ENCODE measurements at regions not wholly inside any gene's neighbourhood (a gene's known extent, or its start where the extent isn't known, plus 50 kb on each side); places are given as distances from the start of the nearest gene placed in this dataset.
"Not testable (repeated sequence)": the region's sequence is repeated elsewhere in the genome, so short reads cannot be mapped to it uniquely, and the experiment has no call there.

DNA sequence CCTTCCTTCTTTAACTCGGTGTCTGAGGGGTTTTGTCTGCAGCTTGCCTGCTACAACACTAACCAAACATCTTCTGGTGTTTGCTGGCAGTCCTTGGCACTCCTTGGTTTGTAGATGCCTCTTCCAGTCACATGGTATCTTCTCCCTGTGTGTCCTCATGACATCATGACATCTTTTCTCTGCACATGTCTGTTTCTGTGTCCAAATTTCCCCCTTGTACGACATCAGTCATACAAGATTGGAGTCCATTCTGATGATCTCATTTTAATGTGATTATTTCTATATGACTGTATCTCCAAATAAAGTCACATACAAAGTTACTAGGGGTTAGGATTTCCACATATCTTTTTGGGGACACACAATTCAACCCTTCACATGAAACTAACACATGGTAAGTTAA is 152.3 kb upstream of the LRRN1 start:
- no peaks in the 10 kb centered on the region for H3K27me3 ChIP-seq (replicated peaks in 1 of 4; ENCODE audit: control extremely low read depth in 1 of 4, control insufficient read depth in 3 of 4, insufficient read depth in 4 of 4, low read length in 3 of 4)
- H4K20me1 ChIP-seq (ENCODE audit: control insufficient read depth, insufficient read depth, low read length, poor library complexity, severe bottlenecking) = no peaks in the 10 kb centered on the region
- ChIA-PET CTCF (no interaction called here), POLR2A (no interaction called here)
- Mint-ChIP-seq H3K4me3 (no peak overlapping the region), H3K27me3 (peaks cover 10% of the 10 kb centered on the region), H3K4me1 (peaks cover 6% of the 10 kb centered on the region), H3K9me3 (ENCODE audit: insufficient read depth) (no peaks in the 10 kb centered on the region), H3K27ac (no peak overlapping the region)
- TF ChIP-seq EZH2 (IDR thresholded peaks at IDR 0.05; ENCODE audit: borderline replicate concordance, insufficient read depth, low read depth, low read length, poor library complexity, severe bottlenecking) = no peak
- TF ChIP-seq, protein P1, sequence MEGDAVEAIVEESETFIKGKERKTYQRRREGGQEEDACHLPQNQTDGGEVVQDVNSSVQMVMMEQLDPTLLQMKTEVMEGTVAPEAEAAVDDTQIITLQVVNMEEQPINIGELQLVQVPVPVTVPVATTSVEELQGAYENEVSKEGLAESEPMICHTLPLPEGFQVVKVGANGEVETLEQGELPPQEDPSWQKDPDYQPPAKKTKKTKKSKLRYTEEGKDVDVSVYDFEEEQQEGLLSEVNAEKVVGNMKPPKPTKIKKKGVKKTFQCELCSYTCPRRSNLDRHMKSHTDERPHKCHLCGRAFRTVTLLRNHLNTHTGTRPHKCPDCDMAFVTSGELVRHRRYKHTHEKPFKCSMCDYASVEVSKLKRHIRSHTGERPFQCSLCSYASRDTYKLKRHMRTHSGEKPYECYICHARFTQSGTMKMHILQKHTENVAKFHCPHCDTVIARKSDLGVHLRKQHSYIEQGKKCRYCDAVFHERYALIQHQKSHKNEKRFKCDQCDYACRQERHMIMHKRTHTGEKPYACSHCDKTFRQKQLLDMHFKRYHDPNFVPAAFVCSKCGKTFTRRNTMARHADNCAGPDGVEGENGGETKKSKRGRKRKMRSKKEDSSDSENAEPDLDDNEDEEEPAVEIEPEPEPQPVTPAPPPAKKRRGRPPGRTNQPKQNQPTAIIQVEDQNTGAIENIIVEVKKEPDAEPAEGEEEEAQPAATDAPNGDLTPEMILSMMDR (IDR thresholded peaks at IDR 0.05) = no peak
- no peak overlapping the region for H3K4me3 ChIP-seq (ENCODE audit: control extremely low read depth in 1 of 5, extremely low read depth in 1 of 5, insufficient read depth in 1 of 5, low read depth in 2 of 5, low read length in 4 of 5)
- no peak overlapping the region for H3K4me2 ChIP-seq (replicated peaks; ENCODE audit: low read depth, low read length, poor library complexity, severe bottlenecking)
- no peak overlapping the region for H2AFZ ChIP-seq (ENCODE audit: insufficient read depth, low read depth, low read length, poor library complexity, severe bottlenecking)
- H3K9me3 ChIP-seq (ENCODE audit: control extremely low read depth in 1 of 3, control insufficient read depth in 2 of 3, insufficient read depth in 1 of 3, low read length in 2 of 3) = peaks cover 0 to 1% (median 0%) of the 10 kb centered on the region in 3 donors
- WGBS (ENCODE audit: insufficient coverage) = 88% methylated on average over 1 of the region's 2 CpGs
- H3K4me1 ChIP-seq (ENCODE audit: control insufficient read depth in 2 of 2, insufficient read depth in 2 of 2, low read length in 2 of 2) = no peaks in the 10 kb centered on the region
- DNase-seq (no peak), ATAC-seq (ENCODE audit: low read depth) (no peak)
- no peak overlapping the region for H3K9ac ChIP-seq (ENCODE audit: low read length)
- no peaks in the 10 kb centered on the region for H3K79me2 ChIP-seq (ENCODE audit: control insufficient read depth, insufficient read depth, low read length)
- H3K36me3 ChIP-seq (replicated peaks in 1 of 2; ENCODE audit: control extremely low read depth in 1 of 2, control insufficient read depth in 1 of 2, extremely low read depth in 1 of 2, insufficient read depth in 2 of 2, low read length in 1 of 2) = no peaks in the 10 kb centered on the region
- no peak overlapping the region for H3K27ac ChIP-seq (ENCODE audit: low read length in 2 of 2)
- intact Hi-C loops (cut with micrococcal nuclease) = no loop called here

DNA sequence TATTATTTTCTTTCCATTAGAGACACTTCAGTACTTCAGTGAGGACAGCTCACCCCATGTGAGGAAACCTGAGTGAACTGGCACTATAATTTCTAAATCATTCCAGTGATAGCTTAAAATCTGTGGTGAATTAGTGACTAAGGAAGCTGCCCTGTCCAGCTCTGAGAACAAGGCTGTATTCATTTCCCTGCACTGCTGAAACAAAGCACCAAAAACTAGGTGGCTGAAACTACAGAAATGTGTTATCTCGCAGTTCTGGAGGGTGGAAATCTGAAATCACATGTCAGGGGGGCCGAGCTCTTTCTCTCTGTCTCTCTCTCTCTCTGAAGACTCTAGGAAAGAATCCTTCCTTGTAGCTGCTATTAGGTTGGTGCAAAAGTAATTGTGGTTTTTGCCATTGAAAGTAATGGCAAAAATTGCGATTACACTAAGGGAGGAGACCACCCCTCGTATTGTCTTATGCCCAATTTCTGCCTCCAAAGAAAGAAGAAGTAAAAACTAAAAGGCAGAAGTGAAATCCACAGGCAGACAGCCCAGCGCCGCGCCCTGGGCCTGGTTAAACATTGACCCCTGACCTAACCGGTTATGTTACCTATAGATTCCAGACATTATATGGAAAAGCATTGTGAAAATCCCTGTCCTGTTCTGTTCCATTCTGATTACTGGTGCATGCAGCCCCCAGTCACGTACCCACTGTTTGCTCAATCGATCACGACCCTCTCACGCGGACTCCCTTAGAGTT is 153.0 kb upstream of the LRRN1 start:
- H3K27me3 ChIP-seq (replicated peaks in 1 of 4; ENCODE audit: control extremely low read depth in 1 of 4, control insufficient read depth in 3 of 4, insufficient read depth in 4 of 4, low read length in 3 of 4); DNase-seq; H3K27ac ChIP-seq (ENCODE audit: low read length in 2 of 2); H3K4me2 ChIP-seq (replicated peaks; ENCODE audit: low read depth, low read length, poor library complexity, severe bottlenecking); ATAC-seq (ENCODE audit: low read depth); H3K9me3 ChIP-seq (ENCODE audit: control extremely low read depth in 1 of 3, control insufficient read depth in 2 of 3, insufficient read depth in 1 of 3, low read length in 2 of 3); H3K4me1 Mint-ChIP-seq; POLR2A ChIA-PET; H3K27ac Mint-ChIP-seq; H3K9ac ChIP-seq (ENCODE audit: low read length); H3K4me3 ChIP-seq (ENCODE audit: control extremely low read depth in 1 of 5, extremely low read depth in 1 of 5, insufficient read depth in 1 of 5, low read depth in 2 of 5, low read length in 4 of 5); H3K4me1 ChIP-seq (ENCODE audit: control insufficient read depth in 2 of 2, insufficient read depth in 2 of 2, low read length in 2 of 2); intact Hi-C loops (cut with micrococcal nuclease); H4K20me1 ChIP-seq (ENCODE audit: control insufficient read depth, insufficient read depth, low read length, poor library complexity, severe bottlenecking); H3K27me3 Mint-ChIP-seq; H2AFZ ChIP-seq (ENCODE audit: insufficient read depth, low read depth, low read length, poor library complexity, severe bottlenecking); H3K79me2 ChIP-seq (ENCODE audit: control insufficient read depth, insufficient read depth, low read length); CTCF ChIA-PET; H3K9me3 Mint-ChIP-seq (ENCODE audit: insufficient read depth); H3K36me3 ChIP-seq (replicated peaks in 1 of 2; ENCODE audit: control extremely low read depth in 1 of 2, control insufficient read depth in 1 of 2, extremely low read depth in 1 of 2, insufficient read depth in 2 of 2, low read length in 1 of 2): not testable (repeated sequence)
- 88% methylated on average over 9 of the region's 13 CpGs for WGBS (ENCODE audit: insufficient coverage)
- peak overlapping the region; percentile 46 for H3K4me3 Mint-ChIP-seq

All from B cell (primary cell).